Pancreas (tissue), 10 donors: ENCODE measurements at regions not wholly inside any gene's neighbourhood (a gene's known extent, or its start where the extent isn't known, plus 50 kb on each side); places are given as distances from the start of the nearest gene placed in this dataset.
A peak's percentile ranks its signal among the peaks of the same experiment; 100 is the strongest.

Source experiments
- ATAC-seq, 4 donors: fragments of 200-7000 bp; cut with Tn5 transposase; one replicate each; pipeline versions ENCODE4 v1.8.0 to v1.9.1; 2020; ENCODE audit warnings: mild to moderate bottlenecking in 4 of 4, moderate library complexity in 4 of 4
- DNase-seq, 6 donors: peaks; one replicate each; pipeline ENCODE4 v3.0.0-alpha.2; 2020
- FAIRE-seq: peaks from 2 replicates; lab custom pipeline; 2012; peaks lifted over from hg19 to GRCh38; lab: Jason Lieb, UNC
- H3K27ac ChIP-seq, 4 donors: fragments of 200-600 bp; sonication (generic); 1 replicate in 3 of 4; 2 replicates in 1 of 4; pipeline versions ENCODE4 v1.5.0 to v1.8.0; 2020
- H3K27me3 ChIP-seq, 4 donors: fragments of 200-600 bp; one replicate each; pipeline ENCODE4 v1.8.0; 2021
- H3K36me3 ChIP-seq, 3 donors: fragments of 200-600 bp; sonication (generic) in 1 of 3; one replicate each; pipeline versions ENCODE4 v1.5.0 to v1.8.0; 2020 to 2021
- H3K4me1 ChIP-seq, 3 donors: fragments of 200-600 bp; one replicate each; pipeline ENCODE4 v1.8.0; 2021
- H3K4me3 ChIP-seq, 4 donors: fragments of 200-600 bp; sonication (generic) in 2 of 4; one replicate each; pipeline versions ENCODE4 v1.5.0 to v1.8.0; 2020 to 2021
- H3K9me3 ChIP-seq, 4 donors: fragments of 200-600 bp; one replicate each; pipeline ENCODE4 v1.8.0; 2021
- WGBS, 2 donors: extraction: QIAGEN DNeasy Blood & Tissue Kit; methylation state at CpG; one replicate each; pipeline ENCODE4 v1.1.7; 2013; 5-methylcytosine and 5-hydroxymethylcytosine counted together
- intact Hi-C, 3 donors: fragments of 100-400 bp; cut with DNase I; formaldehyde crosslinking; loops; one replicate each; pipeline versions ENCODE4 v1.11.1 to v1.14.2; 2022
- TF ChIP-seq, protein P1 (sequence below), 4 donors: fragments of 200-600 bp; sonication (generic) in 3 of 4; IDR thresholded peaks; one replicate each; pipeline versions ENCODE4 v1.5.0 to v1.8.0; 2021; ENCODE audit warnings: antibody characterized with exemption in 4 of 4
- donor health status: healthy with polysubstance abuse.
- donor health status: DM: no; HTN: no; CAD: no; lungs with moderate emphysema.
- donor health status: DM: no; HTN: no; CAD: no.
- donor health status: control.
- donor health status: control.
- donor health status: Bipolar disorder and iron deficiency.
- donor health status: DM: yes; HTN: yes; CAD: no.
- donor health status: DM: no; HTN: no; CAD: no.
- donor health status: DM: no; HTN: no; CAD: no.
- donor health status: DM: yes; HTN: yes; CAD: no.

DNA sequence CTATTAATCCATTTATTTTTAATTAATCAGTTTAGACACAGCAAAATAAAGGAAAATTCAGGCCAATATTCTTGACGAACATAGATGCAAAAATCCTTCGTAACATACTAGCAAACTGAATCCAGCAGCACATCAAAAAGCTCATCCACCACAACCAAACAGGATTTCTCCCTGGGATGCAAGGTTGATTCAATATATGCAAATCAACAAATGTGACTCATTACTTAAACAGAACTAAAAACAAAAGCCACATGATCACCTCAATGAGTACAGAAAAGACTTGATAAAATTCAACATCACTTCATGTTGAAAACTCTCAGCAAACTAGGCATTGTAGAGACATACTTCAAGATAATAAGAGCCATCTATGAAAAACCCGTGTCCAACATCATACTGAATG is 364.1 kb upstream of the THBS1 start:
- no peak for FAIRE-seq
- Histone ChIP-seq H3K4me1 (peaks cover 3 to 11% (median 7%) of the 10 kb centered on the region in 3 donors), H3K36me3 (no peaks in the 10 kb centered on the region), H3K4me3 (no peak overlapping the region), H3K9me3 (no peaks in the 10 kb centered on the region), H3K27ac (no peak overlapping the region), H3K27me3 (no peaks in the 10 kb centered on the region)
- DNase-seq = no peak
- intact Hi-C loops = loop anchor here in 1 of 3 donors (10.0 kb wide), 1 partner anchor 58 kb away; no protein-coding TSS in a partner anchor
- ATAC-seq = no peak
- TF ChIP-seq, protein P1, sequence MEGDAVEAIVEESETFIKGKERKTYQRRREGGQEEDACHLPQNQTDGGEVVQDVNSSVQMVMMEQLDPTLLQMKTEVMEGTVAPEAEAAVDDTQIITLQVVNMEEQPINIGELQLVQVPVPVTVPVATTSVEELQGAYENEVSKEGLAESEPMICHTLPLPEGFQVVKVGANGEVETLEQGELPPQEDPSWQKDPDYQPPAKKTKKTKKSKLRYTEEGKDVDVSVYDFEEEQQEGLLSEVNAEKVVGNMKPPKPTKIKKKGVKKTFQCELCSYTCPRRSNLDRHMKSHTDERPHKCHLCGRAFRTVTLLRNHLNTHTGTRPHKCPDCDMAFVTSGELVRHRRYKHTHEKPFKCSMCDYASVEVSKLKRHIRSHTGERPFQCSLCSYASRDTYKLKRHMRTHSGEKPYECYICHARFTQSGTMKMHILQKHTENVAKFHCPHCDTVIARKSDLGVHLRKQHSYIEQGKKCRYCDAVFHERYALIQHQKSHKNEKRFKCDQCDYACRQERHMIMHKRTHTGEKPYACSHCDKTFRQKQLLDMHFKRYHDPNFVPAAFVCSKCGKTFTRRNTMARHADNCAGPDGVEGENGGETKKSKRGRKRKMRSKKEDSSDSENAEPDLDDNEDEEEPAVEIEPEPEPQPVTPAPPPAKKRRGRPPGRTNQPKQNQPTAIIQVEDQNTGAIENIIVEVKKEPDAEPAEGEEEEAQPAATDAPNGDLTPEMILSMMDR (IDR thresholded peaks at IDR 0.05) = no peak
- 94 to 96% methylated on average over 3 of the region's 3 CpGs for WGBS, 2 donors

DNA sequence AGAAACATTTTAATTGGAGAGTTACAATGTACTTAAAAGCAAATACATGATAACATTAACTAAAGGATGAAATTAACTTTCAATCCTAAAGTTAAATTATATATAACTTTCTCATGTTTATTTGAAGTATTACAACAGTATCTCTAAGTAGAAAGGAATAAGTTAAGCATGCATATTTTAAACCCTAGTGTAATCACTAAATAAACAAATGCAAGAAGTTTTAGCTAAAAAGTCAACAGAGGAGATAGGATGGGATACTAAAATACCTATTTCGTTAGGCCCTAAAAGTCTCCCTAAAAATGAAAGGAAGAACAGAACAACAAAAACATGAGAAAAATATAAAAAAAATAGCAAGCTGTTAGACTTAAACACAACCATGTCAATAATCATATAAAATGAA is 361.3 kb upstream of the THBS1 start:
- FAIRE-seq (no peak), ATAC-seq (no peak), DNase-seq (no peak)
- intact Hi-C loops = loop anchor here in 1 of 3 donors (10.0 kb wide), 1 partner anchor 55 kb away; no protein-coding TSS in a partner anchor
- Histone ChIP-seq H3K4me1 (peaks cover 0 to 7% (median 7%) of the 10 kb centered on the region in 3 donors), H3K36me3 (no peaks in the 10 kb centered on the region), H3K27ac (no peak overlapping the region), H3K4me3 (no peak overlapping the region), H3K27me3 (no peaks in the 10 kb centered on the region), H3K9me3 (no peaks in the 10 kb centered on the region)
- WGBS, 2 donors = 28 to 35% methylated on average over 1 of the region's 1 CpG
- TF ChIP-seq, protein P1 (IDR thresholded peaks at IDR 0.05) = no peak

DNA sequence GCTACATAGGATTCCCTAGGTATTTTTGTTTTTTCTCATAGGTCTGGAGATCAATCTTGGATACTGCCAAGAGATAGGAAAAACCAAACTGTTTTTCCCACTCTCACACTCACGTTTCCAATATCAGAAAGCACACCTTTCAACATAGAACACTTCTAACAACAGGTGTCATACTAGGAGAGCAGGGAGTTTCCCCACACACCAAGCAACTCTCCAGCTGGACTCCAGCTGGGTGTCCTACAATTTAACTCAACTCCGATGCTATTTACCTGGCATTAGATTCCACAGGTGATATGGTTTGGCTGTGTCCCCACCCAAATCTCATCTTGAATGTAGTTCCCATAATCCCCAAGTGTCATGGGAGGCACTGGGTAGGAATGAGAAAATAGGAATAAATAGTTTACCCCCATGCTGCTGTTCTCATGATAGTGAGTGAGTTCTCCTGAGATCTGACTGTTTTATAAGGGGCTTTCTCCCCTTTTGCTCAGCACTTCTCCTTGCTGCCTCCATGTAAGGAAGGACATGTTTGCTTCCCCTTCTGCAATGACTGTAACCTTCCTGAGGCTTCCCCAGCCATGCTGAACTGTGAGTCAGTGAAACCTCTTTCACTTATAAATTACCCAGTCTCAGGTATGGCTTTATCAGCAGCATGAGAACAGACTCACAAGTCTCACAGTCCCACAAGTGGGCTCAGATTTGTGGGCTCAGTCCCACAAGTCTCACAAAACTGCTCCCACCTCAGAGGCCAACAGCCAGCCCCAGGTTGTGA is 354.5 kb upstream of the THBS1 start:
- FAIRE-seq (no peak), ATAC-seq (peak; percentile 49 to 93 (median 63)), DNase-seq (peak in 1 of 6 donors; percentile 18)
- intact Hi-C loops = no loop called here
- H3K27ac ChIP-seq = no peak overlapping the region
- WGBS, 2 donors = 27 to 40% methylated on average over 2 of the region's 2 CpGs
- H3K36me3 ChIP-seq = no peaks in the 10 kb centered on the region
- no peaks in the 10 kb centered on the region for H3K27me3 ChIP-seq
- TF ChIP-seq, protein P1 (IDR thresholded peaks at IDR 0.05) = no peak
- peaks cover 0 to 5% (median 0%) of the 10 kb centered on the region in 3 donors for H3K4me1 ChIP-seq
- no peaks in the 10 kb centered on the region for H3K9me3 ChIP-seq
- no peak overlapping the region for H3K4me3 ChIP-seq

DNA sequence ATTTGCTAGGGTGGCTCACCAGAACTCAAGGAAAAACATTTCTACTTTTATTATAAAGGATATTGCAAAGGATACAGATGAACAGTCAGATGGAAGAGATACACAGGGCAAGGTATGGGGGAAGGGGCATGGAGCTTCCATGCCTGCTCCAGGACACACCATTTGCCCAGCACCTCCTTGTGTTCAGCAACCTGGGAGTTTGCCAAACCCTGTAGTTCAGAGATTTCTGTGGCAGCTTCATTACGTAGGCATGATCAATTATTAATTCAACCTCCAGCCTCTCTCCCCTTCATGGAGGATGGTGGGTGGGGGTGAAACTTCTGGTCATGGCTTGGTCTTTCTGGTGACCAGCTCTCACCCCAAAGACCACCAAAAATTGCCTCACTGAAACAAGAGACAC is 353.9 kb upstream of the THBS1 start:
- TF ChIP-seq, protein P1 (IDR thresholded peaks at IDR 0.05) = no peak
- Histone ChIP-seq H3K27ac (no peak overlapping the region), H3K27me3 (no peaks in the 10 kb centered on the region), H3K4me1 (peaks cover 0 to 5% (median 0%) of the 10 kb centered on the region in 3 donors), H3K36me3 (no peaks in the 10 kb centered on the region), H3K9me3 (no peaks in the 10 kb centered on the region), H3K4me3 (no peak overlapping the region)
- 35 to 44% methylated on average over 1 of the region's 1 CpG for WGBS, 2 donors
- no peak for DNase-seq
- intact Hi-C loops = no loop called here
- ATAC-seq = peak; percentile 18 to 40 (median 25)
- no peak for FAIRE-seq

DNA sequence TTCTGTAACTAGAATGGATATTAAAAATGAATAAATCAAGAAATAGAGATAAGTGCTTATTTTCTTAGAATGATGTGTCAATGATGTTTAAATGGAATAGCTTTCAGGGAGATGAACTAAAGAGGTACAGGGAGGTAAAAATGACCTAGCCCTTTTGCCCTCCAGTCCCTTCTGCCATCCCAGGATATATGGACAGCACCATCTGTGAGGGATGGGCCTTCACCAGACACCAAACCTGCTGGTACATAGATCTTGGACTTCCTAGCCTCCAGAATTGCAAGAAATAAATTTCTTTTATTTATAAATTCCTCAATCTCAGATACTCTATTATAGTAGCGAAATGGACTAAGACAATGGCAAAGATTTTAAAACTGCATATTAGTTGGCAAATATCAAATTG is 352.0 kb upstream of the THBS1 start:
- ATAC-seq (no peak), DNase-seq (no peak), FAIRE-seq (no peak)
- intact Hi-C loops = no loop called here
- no peak overlapping the region for H3K4me3 ChIP-seq
- no peaks in the 10 kb centered on the region for H3K27me3 ChIP-seq
- H3K9me3 ChIP-seq = no peaks in the 10 kb centered on the region
- WGBS, 2 donors = 97 to 98% methylated on average over 1 of the region's 1 CpG
- H3K36me3 ChIP-seq = no peaks in the 10 kb centered on the region
- TF ChIP-seq, protein P1 (IDR thresholded peaks at IDR 0.05) = no peak
- H3K27ac ChIP-seq = no peak overlapping the region
- peaks cover 0 to 5% (median 0%) of the 10 kb centered on the region in 3 donors for H3K4me1 ChIP-seq
